Neural cell (in vitro differentiated cells): ENCODE measurements at regions not wholly inside any gene's neighbourhood (a gene's known extent, or its start where the extent isn't known, plus 50 kb on each side); places are given as distances from the start of the nearest gene placed in this dataset.

Experiments used
- H2AFZ ChIP-seq: fragments of 200-600, 300-800 bp; sonication (generic), shearing (Covaris generic); 2 replicates; pipeline ENCODE4 v1.6.0; 2014; ENCODE audit warnings: low read depth, mild to moderate bottlenecking, antibody characterized with exemption, low read length, moderate library complexity
- H3F3A ChIP-seq: fragments of 200-600 bp; shearing (Covaris generic); 2 replicates; pipeline ENCODE4 v1.6.1; 2016; ENCODE audit warnings: mild to moderate bottlenecking, moderate library complexity, mixed read lengths, antibody characterized with exemption, low read length; ENCODE audit not compliant: insufficient read depth, poor library complexity, severe bottlenecking
- H3K27ac ChIP-seq: fragments of 200-600, 300-800 bp; sonication (generic), shearing (Covaris generic); 2 replicates; pipeline ENCODE4 v1.5.1; 2014; ENCODE audit warnings: mild to moderate bottlenecking, low read length, moderate library complexity
- H3K27me3 ChIP-seq: fragments of 300-800, 200-600 bp; sonication (generic), shearing (Covaris generic); 2 replicates; pipeline ENCODE4 v1.6.0; 2014; ENCODE audit warnings: mild to moderate bottlenecking, low read depth, low read length, moderate library complexity; ENCODE audit not compliant: insufficient read depth
- H3K36me3 ChIP-seq: fragments of 300-800, 200-600 bp; sonication (generic), shearing (Covaris generic); 2 replicates; pipeline ENCODE4 v1.5.1; 2014; ENCODE audit warnings: mild to moderate bottlenecking, antibody characterized with exemption, low read length, moderate library complexity; ENCODE audit not compliant: insufficient read depth
- H3K4me2 ChIP-seq: fragments of 300-800, 200-600 bp; sonication (generic), shearing (Covaris generic); 2 replicates; pipeline ENCODE4 v1.6.0; 2014; ENCODE audit warnings: mild to moderate bottlenecking, low read length
- H3K4me3 ChIP-seq: fragments of 300-800, 200-600 bp; sonication (generic), shearing (Covaris generic); 2 replicates; pipeline ENCODE4 v1.5.1; 2014; ENCODE audit warnings: mild to moderate bottlenecking, low read length, moderate library complexity
- H3K79me2 ChIP-seq: fragments of 200-600 bp; shearing (Covaris generic); replicated peaks from 2 replicates; pipeline ENCODE4 v1.6.0; 2014; ENCODE audit warnings: mild to moderate bottlenecking, low read length, moderate library complexity; ENCODE audit not compliant: insufficient read depth
- H3K9ac ChIP-seq: fragments of 300-800, 200-600 bp; sonication (generic), shearing (Covaris generic); 2 replicates; pipeline ENCODE4 v1.6.1; 2016; ENCODE audit warnings: mild to moderate bottlenecking, low read length, mixed read lengths
- H3K9me2 ChIP-seq: fragments of 200-600 bp; shearing (Covaris generic); 2 replicates; pipeline ENCODE4 v1.6.1; 2016; ENCODE audit warnings: mild to moderate bottlenecking, low read length, mixed read lengths; ENCODE audit not compliant: insufficient read depth
- H3K9me3 ChIP-seq: fragments of 200-600, 300-800 bp; sonication (generic), shearing (Covaris generic); 2 replicates; pipeline ENCODE4 v1.6.1; 2016; ENCODE audit warnings: mild to moderate bottlenecking, mixed run types, low read length, moderate library complexity, mixed read lengths
- H4K20me1 ChIP-seq: fragments of 200-600 bp; shearing (Covaris generic); 2 replicates; pipeline ENCODE4 v1.6.1; 2016; ENCODE audit warnings: mild to moderate bottlenecking, mixed run types; ENCODE audit not compliant: insufficient read depth
- CTCF ChIP-seq: fragments of 450-650 bp; IDR thresholded peaks from 2 replicates; pipeline ENCODE4 v1.5.1; 2014; ENCODE audit warnings: antibody characterized with exemption, mild to moderate bottlenecking, moderate library complexity; ENCODE audit not compliant: poor library complexity, severe bottlenecking
- EP300 ChIP-seq: fragments of 450-650 bp; conservative IDR thresholded peaks from 2 replicates; pipeline ENCODE4 v1.6.1; 2014; ENCODE audit warnings: antibody characterized with exemption, mild to moderate bottlenecking, moderate library complexity; ENCODE audit not compliant: poor library complexity, severe bottlenecking
- EZH2 ChIP-seq: fragments of 200-600, 300-800 bp; shearing (Covaris generic), sonication (generic); IDR thresholded peaks from 2 replicates; pipeline ENCODE4 v1.6.1; 2014; ENCODE audit warnings: antibody characterized with exemption, low read length, borderline replicate concordance, mild to moderate bottlenecking; ENCODE audit not compliant: insufficient read depth, poor library complexity, severe bottlenecking
- MXI1 ChIP-seq: fragments of 450-650 bp; conservative IDR thresholded peaks from 2 replicates; pipeline ENCODE4 v1.6.1; 2014; ENCODE audit warnings: antibody characterized with exemption, mild to moderate bottlenecking; ENCODE audit not compliant: poor library complexity, severe bottlenecking
- POLR2AphosphoS5 ChIP-seq: IDR thresholded peaks from 2 replicates; pipeline ENCODE4 v1.6.1; 2012
- RAD21 ChIP-seq: fragments of 450-650 bp; conservative IDR thresholded peaks from 2 replicates; pipeline ENCODE4 v1.6.1; 2014; ENCODE audit warnings: antibody characterized with exemption, mild to moderate bottlenecking, moderate library complexity
- SMC3 ChIP-seq: fragments of 450-650 bp; conservative IDR thresholded peaks from 2 replicates; pipeline ENCODE4 v1.6.1; 2014; ENCODE audit warnings: antibody characterized with exemption, mild to moderate bottlenecking, moderate library complexity; ENCODE audit not compliant: poor library complexity
- TAF1 ChIP-seq: IDR thresholded peaks from 2 replicates; pipeline ENCODE4 v1.6.1; 2012; ENCODE audit warnings: low read depth
- TF ChIP-seq, protein P1 (sequence below): IDR thresholded peaks from 2 replicates; pipeline ENCODE4 v1.6.1; 2012; ENCODE audit warnings: borderline replicate concordance

- H3K4me2 ChIP-seq = no peak overlapping the region
- TF ChIP-seq, protein P1, sequence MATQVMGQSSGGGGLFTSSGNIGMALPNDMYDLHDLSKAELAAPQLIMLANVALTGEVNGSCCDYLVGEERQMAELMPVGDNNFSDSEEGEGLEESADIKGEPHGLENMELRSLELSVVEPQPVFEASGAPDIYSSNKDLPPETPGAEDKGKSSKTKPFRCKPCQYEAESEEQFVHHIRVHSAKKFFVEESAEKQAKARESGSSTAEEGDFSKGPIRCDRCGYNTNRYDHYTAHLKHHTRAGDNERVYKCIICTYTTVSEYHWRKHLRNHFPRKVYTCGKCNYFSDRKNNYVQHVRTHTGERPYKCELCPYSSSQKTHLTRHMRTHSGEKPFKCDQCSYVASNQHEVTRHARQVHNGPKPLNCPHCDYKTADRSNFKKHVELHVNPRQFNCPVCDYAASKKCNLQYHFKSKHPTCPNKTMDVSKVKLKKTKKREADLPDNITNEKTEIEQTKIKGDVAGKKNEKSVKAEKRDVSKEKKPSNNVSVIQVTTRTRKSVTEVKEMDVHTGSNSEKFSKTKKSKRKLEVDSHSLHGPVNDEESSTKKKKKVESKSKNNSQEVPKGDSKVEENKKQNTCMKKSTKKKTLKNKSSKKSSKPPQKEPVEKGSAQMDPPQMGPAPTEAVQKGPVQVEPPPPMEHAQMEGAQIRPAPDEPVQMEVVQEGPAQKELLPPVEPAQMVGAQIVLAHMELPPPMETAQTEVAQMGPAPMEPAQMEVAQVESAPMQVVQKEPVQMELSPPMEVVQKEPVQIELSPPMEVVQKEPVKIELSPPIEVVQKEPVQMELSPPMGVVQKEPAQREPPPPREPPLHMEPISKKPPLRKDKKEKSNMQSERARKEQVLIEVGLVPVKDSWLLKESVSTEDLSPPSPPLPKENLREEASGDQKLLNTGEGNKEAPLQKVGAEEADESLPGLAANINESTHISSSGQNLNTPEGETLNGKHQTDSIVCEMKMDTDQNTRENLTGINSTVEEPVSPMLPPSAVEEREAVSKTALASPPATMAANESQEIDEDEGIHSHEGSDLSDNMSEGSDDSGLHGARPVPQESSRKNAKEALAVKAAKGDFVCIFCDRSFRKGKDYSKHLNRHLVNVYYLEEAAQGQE = no peak
- no peak for TF ChIP-seq TAF1
- no peak for TF ChIP-seq SMC3
- TF ChIP-seq RAD21 = no peak
- no peak for TF ChIP-seq EP300
- TF ChIP-seq MXI1 = no peak
- no peak for TF ChIP-seq POLR2AphosphoS5
- TF ChIP-seq EZH2 = no peak
- TF ChIP-seq CTCF = no peak
- H3K4me3 ChIP-seq = no peak overlapping the region
- no peaks in the 10 kb centered on the region for H3K9me2 ChIP-seq
- H3K27me3 ChIP-seq = no peaks in the 10 kb centered on the region
- H3F3A ChIP-seq = no peaks in the 10 kb centered on the region
- H4K20me1 ChIP-seq = no peaks in the 10 kb centered on the region
- H3K79me2 ChIP-seq = no peaks in the 10 kb centered on the region
- H3K27ac ChIP-seq = no peak overlapping the region
- no peak overlapping the region for H3K9ac ChIP-seq
- H2AFZ ChIP-seq = no peak overlapping the region
- no peaks in the 10 kb centered on the region for H3K36me3 ChIP-seq
- no peaks in the 10 kb centered on the region for H3K9me3 ChIP-seq
Measured at GRCh38 chr5:68429510-68429909, 214.0 kb downstream of the PIK3R1 start.

GRCh38 chr5:68430279-68430678 is 214.7 kb downstream of the PIK3R1 start:
- no peak overlapping the region for H2AFZ ChIP-seq
- TF ChIP-seq, protein P1 = no peak
- no peaks in the 10 kb centered on the region for H4K20me1 ChIP-seq

More at GRCh38 chr5:68430279-68430678, 214.7 kb downstream of the PIK3R1 start:
- no peak overlapping the region for H3K4me2 ChIP-seq
- H3K27me3 ChIP-seq = no peaks in the 10 kb centered on the region
- H3K36me3 ChIP-seq = no peaks in the 10 kb centered on the region
- no peaks in the 10 kb centered on the region for H3K9me3 ChIP-seq
- no peaks in the 10 kb centered on the region for H3K9me2 ChIP-seq
- no peak overlapping the region for H3K4me3 ChIP-seq
- H3K79me2 ChIP-seq = no peaks in the 10 kb centered on the region
- H3K27ac ChIP-seq = no peak overlapping the region
- no peaks in the 10 kb centered on the region for H3F3A ChIP-seq
- no peak overlapping the region for H3K9ac ChIP-seq
